SK-N-SH (cell line): ENCODE measurements at regions not wholly inside any gene's neighbourhood (a gene's known extent, or its start where the extent isn't known, plus 50 kb on each side); places are given as distances from the start of the nearest gene placed in this dataset.

Experiments used
- CTCF ChIA-PET: fragments of 300-600, 350-600 bp; formaldehyde crosslinking; extraction: SDS; loops from one replicate; lab custom pipeline; 2021; lab: Yijun Ruan, JAX
- POLR2A ChIA-PET: fragments of 350-600 bp; sonication (Branson Sonifier 250); formaldehyde crosslinking; extraction: SDS; loops from one replicate; lab custom pipeline; 2020; ENCODE audit warnings: antibody characterized with exemption, inconsistent platforms; lab: Yijun Ruan, JAX
- DNase-seq: peaks from one replicate; pipeline ENCODE4 v3.0.0; 2012
- H2AFZ ChIP-seq: fragments of 200-600 bp; sonication (generic); 2 replicates; pipeline ENCODE4 v1.8.1; 2016; ENCODE audit warnings: antibody characterized with exemption, mild to moderate bottlenecking, low read depth
- H3F3A ChIP-seq: fragments of 200-600 bp; sonication (generic); replicated peaks from 2 replicates; pipeline ENCODE3; 2016; ENCODE audit warnings: antibody characterized with exemption, mild to moderate bottlenecking; ENCODE audit not compliant: insufficient read depth
- H3K27ac ChIP-seq, 2 experiments: fragments of 200-500 bp in 1 of 2; fragments of 200-600 bp in 1 of 2; sonication (Bioruptor generic) in 1 of 2; sonication (generic), shearing (Covaris generic) in 1 of 2; 2 replicates each; pipeline versions ENCODE4 v1.5.1 to v1.6.1; 2014 to 2016; ENCODE audit warnings: low read depth in 2 of 2, inconsistent platforms in 1 of 2, low read length in 1 of 2, mild to moderate bottlenecking in 1 of 2, mixed read lengths in 1 of 2
- H3K27me3 ChIP-seq: fragments of 200-600 bp; sonication (generic), shearing (Covaris generic); 2 replicates; pipeline ENCODE4 v1.6.1; 2016; ENCODE audit warnings: mixed run types; ENCODE audit not compliant: insufficient read depth
- H3K36me3 ChIP-seq, 2 experiments: fragments of 200-500 bp in 1 of 2; fragments of 200-600 bp in 1 of 2; sonication (Bioruptor generic) in 1 of 2; sonication (generic) in 1 of 2; replicated peaks in 1 of 2; 2 replicates each; pipeline versions ENCODE3 to v1.5.1; 2014 to 2016; ENCODE audit warnings: low read length in 1 of 2, mild to moderate bottlenecking in 1 of 2; ENCODE audit not compliant: insufficient read depth in 2 of 2, control insufficient read depth in 1 of 2
- H3K4me1 ChIP-seq, 2 experiments: fragments of 200-500 bp in 1 of 2; fragments of 200-600 bp in 1 of 2; sonication (Bioruptor generic) in 1 of 2; sonication (generic), shearing (Covaris generic) in 1 of 2; 2 replicates each; pipeline versions ENCODE4 v1.5.1 to v1.6.1; 2014 to 2016; ENCODE audit warnings: low read depth in 1 of 2, low read length in 1 of 2, mixed run types in 1 of 2; ENCODE audit not compliant: insufficient read depth in 2 of 2, control insufficient read depth in 1 of 2
- H3K4me2 ChIP-seq: fragments of 200-600 bp; sonication (generic), shearing (Covaris generic); 2 replicates; pipeline ENCODE4 v1.6.1; 2017; ENCODE audit warnings: mixed run types
- H3K4me3 ChIP-seq, 2 experiments: fragments of 200-500 bp in 1 of 2; fragments of 200-600 bp in 1 of 2; sonication (Bioruptor generic) in 1 of 2; sonication (generic), shearing (Covaris generic) in 1 of 2; 2 replicates each; pipeline versions ENCODE4 v1.5.1 to v1.8.1; 2014 to 2016; ENCODE audit warnings: low read depth in 2 of 2, inconsistent platforms in 1 of 2, low read length in 1 of 2, mild to moderate bottlenecking in 1 of 2, mixed read lengths in 1 of 2, moderate library complexity in 1 of 2
- H3K79me2 ChIP-seq: fragments of 200-600 bp; sonication (generic); 2 replicates; pipeline ENCODE4 v1.8.1; 2017; ENCODE audit warnings: mild to moderate bottlenecking; ENCODE audit not compliant: insufficient read depth
- H3K9ac ChIP-seq: fragments of 200-600 bp; sonication (generic); 2 replicates; pipeline ENCODE4 v1.6.1; 2017; ENCODE audit warnings: mixed run types
- H3K9me2 ChIP-seq: fragments of 200-600 bp; sonication (generic); 2 replicates; pipeline ENCODE4 v1.6.1; 2017; ENCODE audit warnings: mixed run types
- H3K9me3 ChIP-seq: fragments of 200-600 bp; sonication (generic); 2 replicates; pipeline ENCODE4 v1.6.1; 2017; ENCODE audit warnings: mixed run types, mild to moderate bottlenecking, moderate library complexity
- H4K20me1 ChIP-seq: fragments of 200-600 bp; sonication (generic); 2 replicates; pipeline ENCODE4 v1.6.1; 2017; ENCODE audit warnings: mild to moderate bottlenecking, mixed run types; ENCODE audit not compliant: insufficient read depth
- ELF1 ChIP-seq: IDR thresholded peaks from 2 replicates; pipeline ENCODE4 v1.4.0; 2012
- EZH2phosphoT487 ChIP-seq: fragments of 200-600 bp; sonication (generic); IDR thresholded peaks from 2 replicates; pipeline ENCODE4 v1.6.1; 2017; ENCODE audit warnings: low read depth, mixed run types, mild to moderate bottlenecking, antibody characterized with exemption, moderate library complexity, borderline replicate concordance
- FOSL2 ChIP-seq: IDR thresholded peaks from 2 replicates; pipeline ENCODE4 v1.4.0; 2012; ENCODE audit warnings: low read depth, mild to moderate bottlenecking, moderate library complexity, borderline replicate concordance
- FOXJ3 ChIP-seq: sonication (generic); formaldehyde crosslinking; IDR thresholded peaks from 2 replicates; pipeline ENCODE4 v1.5.1; 2020; ENCODE audit warnings: mild to moderate bottlenecking, missing genetic modification reagents
- FOXM1 ChIP-seq: IDR thresholded peaks from 2 replicates; pipeline ENCODE4 v1.4.0; 2012; ENCODE audit warnings: low read depth, mild to moderate bottlenecking
- GABPA ChIP-seq: IDR thresholded peaks from 2 replicates; pipeline ENCODE4 v1.4.0; 2012; ENCODE audit warnings: low read depth, mild to moderate bottlenecking
- JUND ChIP-seq: IDR thresholded peaks from 2 replicates; pipeline ENCODE4 v1.4.0; 2012
- MXI1 ChIP-seq: IDR thresholded peaks from 2 replicates; pipeline ENCODE4 v1.6.1; 2012; ENCODE audit warnings: mild to moderate bottlenecking, low read depth, low read length, improper control_type of control experiment
- NFIC ChIP-seq: IDR thresholded peaks from 2 replicates; pipeline ENCODE4 v1.4.0; 2012; ENCODE audit warnings: borderline replicate concordance
- RCOR1 ChIP-seq: fragments of 150-350 bp; IDR thresholded peaks from 2 replicates; pipeline ENCODE4 v1.6.1; 2017; ENCODE audit warnings: antibody characterized with exemption, low read length
- RFX5 ChIP-seq: IDR thresholded peaks from 2 replicates; pipeline ENCODE4 v1.6.1; 2012; ENCODE audit warnings: mild to moderate bottlenecking, improper control_type of control experiment, low read length
- RXRA ChIP-seq: IDR thresholded peaks from 2 replicates; pipeline ENCODE4 v1.4.0; 2012; ENCODE audit warnings: low read depth, mild to moderate bottlenecking, borderline replicate concordance
- SIN3A ChIP-seq: IDR thresholded peaks from 2 replicates; pipeline ENCODE4 v1.6.1; 2012; ENCODE audit warnings: low read depth, mild to moderate bottlenecking, low read length, moderate library complexity, borderline replicate concordance
- TAF1 ChIP-seq: IDR thresholded peaks from 2 replicates; pipeline ENCODE4 v1.6.1; 2012; ENCODE audit warnings: low read depth, mild to moderate bottlenecking, low read length, moderate library complexity, borderline replicate concordance
- TCF12 ChIP-seq: IDR thresholded peaks from 2 replicates; pipeline ENCODE4 v1.4.0; 2012
- WGBS: methylation state at CpG from one replicate; pipeline ENCODE4 v1.1.6; 2017; ENCODE audit warnings: low lambda C conversion rate; 5-methylcytosine and 5-hydroxymethylcytosine counted together
- TF ChIP-seq, protein P1 (sequence below): fragments of 150-350 bp; IDR thresholded peaks from 2 replicates; pipeline ENCODE4 v1.6.1; 2016; ENCODE audit warnings: mild to moderate bottlenecking, low read depth, low read length
- TF ChIP-seq, protein P2 (sequence below): IDR thresholded peaks from 2 replicates; pipeline ENCODE4; 2012
- TF ChIP-seq, protein P3 (sequence below): IDR thresholded peaks from 2 replicates; pipeline ENCODE4 v1.4.0; 2012; ENCODE audit warnings: low read depth
- TF ChIP-seq, protein P4 (sequence below): IDR thresholded peaks from 2 replicates; pipeline ENCODE4 v1.4.0; 2012; ENCODE audit warnings: low read depth, borderline replicate concordance
- TF ChIP-seq, protein P5 (sequence below): IDR thresholded peaks from 2 replicates; pipeline ENCODE4 v1.4.0; 2012; ENCODE audit warnings: low read depth, borderline replicate concordance

DNA sequence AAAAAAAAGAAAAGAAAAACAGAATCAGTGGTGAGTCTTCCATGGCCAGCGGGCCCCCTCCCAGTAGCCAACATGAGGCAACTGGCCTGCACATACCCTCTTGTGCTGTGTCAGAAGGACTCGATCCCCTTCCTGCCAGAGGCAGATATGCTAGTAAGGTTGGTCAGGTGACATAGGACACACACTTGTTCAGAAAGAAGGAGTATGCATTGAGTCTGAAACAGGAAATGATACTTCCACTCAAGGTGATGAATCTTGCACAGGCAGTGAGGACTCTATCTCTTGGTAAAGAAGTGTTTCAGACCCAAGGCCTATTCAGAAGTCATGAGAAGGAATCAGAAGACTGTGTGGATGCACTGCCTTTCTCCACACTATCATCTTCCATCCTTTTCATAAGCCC is 269.7 kb upstream of the FAR2 start:
- TF ChIP-seq, protein P1, sequence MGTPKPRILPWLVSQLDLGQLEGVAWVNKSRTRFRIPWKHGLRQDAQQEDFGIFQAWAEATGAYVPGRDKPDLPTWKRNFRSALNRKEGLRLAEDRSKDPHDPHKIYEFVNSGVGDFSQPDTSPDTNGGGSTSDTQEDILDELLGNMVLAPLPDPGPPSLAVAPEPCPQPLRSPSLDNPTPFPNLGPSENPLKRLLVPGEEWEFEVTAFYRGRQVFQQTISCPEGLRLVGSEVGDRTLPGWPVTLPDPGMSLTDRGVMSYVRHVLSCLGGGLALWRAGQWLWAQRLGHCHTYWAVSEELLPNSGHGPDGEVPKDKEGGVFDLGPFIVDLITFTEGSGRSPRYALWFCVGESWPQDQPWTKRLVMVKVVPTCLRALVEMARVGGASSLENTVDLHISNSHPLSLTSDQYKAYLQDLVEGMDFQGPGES: no peak
- TF ChIP-seq EZH2phosphoT487 (no peak), JUND (no peak), MXI1 (no peak), RFX5 (no peak), NFIC (no peak), GABPA (no peak), FOXJ3 (CRISPR knock-in tag) (no peak), RCOR1 (no peak)
- TF ChIP-seq, protein P2, sequence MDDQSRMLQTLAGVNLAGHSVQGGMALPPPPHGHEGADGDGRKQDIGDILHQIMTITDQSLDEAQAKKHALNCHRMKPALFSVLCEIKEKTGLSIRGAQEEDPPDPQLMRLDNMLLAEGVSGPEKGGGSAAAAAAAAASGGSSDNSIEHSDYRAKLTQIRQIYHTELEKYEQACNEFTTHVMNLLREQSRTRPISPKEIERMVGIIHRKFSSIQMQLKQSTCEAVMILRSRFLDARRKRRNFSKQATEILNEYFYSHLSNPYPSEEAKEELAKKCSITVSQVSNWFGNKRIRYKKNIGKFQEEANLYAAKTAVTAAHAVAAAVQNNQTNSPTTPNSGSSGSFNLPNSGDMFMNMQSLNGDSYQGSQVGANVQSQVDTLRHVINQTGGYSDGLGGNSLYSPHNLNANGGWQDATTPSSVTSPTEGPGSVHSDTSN: no peak
- TF ChIP-seq, protein P3, sequence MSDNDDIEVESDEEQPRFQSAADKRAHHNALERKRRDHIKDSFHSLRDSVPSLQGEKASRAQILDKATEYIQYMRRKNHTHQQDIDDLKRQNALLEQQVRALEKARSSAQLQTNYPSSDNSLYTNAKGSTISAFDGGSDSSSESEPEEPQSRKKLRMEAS: no peak

DNA sequence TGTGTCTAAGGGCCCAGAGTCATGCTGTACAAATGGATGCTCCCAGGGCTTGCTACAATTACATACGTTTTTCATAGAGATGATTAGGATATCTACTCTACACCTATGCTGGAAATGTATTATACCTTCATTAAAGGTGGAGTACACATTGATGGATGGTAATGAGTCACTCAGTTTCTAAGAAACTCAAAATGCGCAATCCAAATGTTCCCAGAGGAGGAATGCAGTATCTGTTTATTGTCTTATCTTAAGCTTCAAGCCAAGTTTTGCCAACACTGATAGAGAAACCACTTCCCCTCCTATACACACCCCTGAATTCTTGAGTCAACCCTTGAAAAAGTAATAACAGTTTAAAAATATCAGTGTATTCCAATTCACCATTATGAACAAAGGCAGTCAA is 266.6 kb upstream of the FAR2 start:
- ChIA-PET POLR2A (no interaction called here), CTCF (interaction anchor here (2.2 kb wide), 1 partner anchor 10 kb away, joined by 10 read pairs; no protein-coding TSS in a partner anchor)

More for the DNA sequence above, 269.7 kb upstream of the FAR2 start:
- Histone ChIP-seq H3K4me2 (no peak overlapping the region), H3K9me2 (no peaks in the 10 kb centered on the region), H4K20me1 (no peaks in the 10 kb centered on the region), H3K79me2 (no peaks in the 10 kb centered on the region), H3K27ac (no peak overlapping the region), H2AFZ (no peak overlapping the region), H3K4me1 (no peaks in the 10 kb centered on the region; a peak in 2 of 4 replicates), H3K9ac (no peak overlapping the region), H3F3A (no peaks in the 10 kb centered on the region), H3K27me3 (no peaks in the 10 kb centered on the region), H3K4me3 (no peak overlapping the region), H3K9me3 (no peaks in the 10 kb centered on the region), H3K36me3 (no peaks in the 10 kb centered on the region)
- no peak for DNase-seq
- WGBS: 80% methylated on average over 2 of the region's 2 CpGs
- ChIA-PET POLR2A (no interaction called here), CTCF (no interaction called here)

More for the DNA sequence above, 266.6 kb upstream of the FAR2 start:
- no peak for DNase-seq
- Histone ChIP-seq H3K79me2 (no peaks in the 10 kb centered on the region), H4K20me1 (no peaks in the 10 kb centered on the region), H3K9ac (no peak overlapping the region), H3K9me2 (no peaks in the 10 kb centered on the region), H3K4me1 (peaks cover 0 to 11% of the 10 kb centered on the region in 2 experiments; a peak in 2 of 4 replicates), H2AFZ (no peak overlapping the region), H3F3A (no peaks in the 10 kb centered on the region), H3K27me3 (no peaks in the 10 kb centered on the region), H3K4me3 (no peak overlapping the region), H3K27ac (peak overlapping the region in 1 of 2 experiments; percentile 81; a peak in 1 of 4 replicates), H3K9me3 (no peaks in the 10 kb centered on the region), H3K4me2 (no peak overlapping the region), H3K36me3 (no peaks in the 10 kb centered on the region)
- WGBS: 51% methylated on average over 2 of the region's 2 CpGs
- TF ChIP-seq RXRA: no peak
- TF ChIP-seq, protein P2: 0 out of 2 replicates have a peak, but pooled peaks have one; percentile 14
- TF ChIP-seq, protein P4, sequence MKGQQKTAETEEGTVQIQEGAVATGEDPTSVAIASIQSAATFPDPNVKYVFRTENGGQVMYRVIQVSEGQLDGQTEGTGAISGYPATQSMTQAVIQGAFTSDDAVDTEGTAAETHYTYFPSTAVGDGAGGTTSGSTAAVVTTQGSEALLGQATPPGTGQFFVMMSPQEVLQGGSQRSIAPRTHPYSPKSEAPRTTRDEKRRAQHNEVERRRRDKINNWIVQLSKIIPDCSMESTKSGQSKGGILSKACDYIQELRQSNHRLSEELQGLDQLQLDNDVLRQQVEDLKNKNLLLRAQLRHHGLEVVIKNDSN: no peak
- TF ChIP-seq, protein P5, sequence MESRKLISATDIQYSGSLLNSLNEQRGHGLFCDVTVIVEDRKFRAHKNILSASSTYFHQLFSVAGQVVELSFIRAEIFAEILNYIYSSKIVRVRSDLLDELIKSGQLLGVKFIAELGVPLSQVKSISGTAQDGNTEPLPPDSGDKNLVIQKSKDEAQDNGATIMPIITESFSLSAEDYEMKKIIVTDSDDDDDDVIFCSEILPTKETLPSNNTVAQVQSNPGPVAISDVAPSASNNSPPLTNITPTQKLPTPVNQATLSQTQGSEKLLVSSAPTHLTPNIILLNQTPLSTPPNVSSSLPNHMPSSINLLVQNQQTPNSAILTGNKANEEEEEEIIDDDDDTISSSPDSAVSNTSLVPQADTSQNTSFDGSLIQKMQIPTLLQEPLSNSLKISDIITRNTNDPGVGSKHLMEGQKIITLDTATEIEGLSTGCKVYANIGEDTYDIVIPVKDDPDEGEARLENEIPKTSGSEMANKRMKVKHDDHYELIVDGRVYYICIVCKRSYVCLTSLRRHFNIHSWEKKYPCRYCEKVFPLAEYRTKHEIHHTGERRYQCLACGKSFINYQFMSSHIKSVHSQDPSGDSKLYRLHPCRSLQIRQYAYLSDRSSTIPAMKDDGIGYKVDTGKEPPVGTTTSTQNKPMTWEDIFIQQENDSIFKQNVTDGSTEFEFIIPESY: no peak
- no peak for TF ChIP-seq ELF1
- TF ChIP-seq TAF1: no peak
- TF ChIP-seq FOXM1: no peak
- TF ChIP-seq SIN3A: no peak
- TF ChIP-seq TCF12: peak; percentile 57; the same call in 1 of the 2 replicates
- no peak for TF ChIP-seq FOSL2
